Chondrocyte (in vitro differentiated cells): ENCODE measurements at regions not wholly inside any gene's neighbourhood (a gene's known extent, or its start where the extent isn't known, plus 50 kb on each side); places are given as distances from the start of the nearest gene placed in this dataset.

ENCODE experiments used
- DNase-seq: peaks from one replicate; pipeline ENCODE4 v3.0.0; 2021; ENCODE audit warnings: mixed read lengths, low spot score
- H3K27ac Mint-ChIP-seq: one replicate; pipeline ENCODE4 v1.8.0; 2021; ENCODE audit warnings: mild to moderate bottlenecking, moderate library complexity, mixed read lengths; ENCODE audit not compliant: unreplicated experiment
- H3K27me3 Mint-ChIP-seq: 2 replicates; pipeline ENCODE4 v1.8.0; 2021; ENCODE audit warnings: low read depth, mixed read lengths
- H3K36me3 Mint-ChIP-seq: 2 replicates; pipeline ENCODE4 v1.8.0; 2021; ENCODE audit warnings: low read depth, mixed read lengths
- H3K4me1 Mint-ChIP-seq: 2 replicates; pipeline ENCODE4 v1.8.0; 2021; ENCODE audit warnings: low read depth, mild to moderate bottlenecking, mixed read lengths
- H3K4me3 Mint-ChIP-seq: one replicate; pipeline ENCODE4 v1.8.0; 2021; ENCODE audit warnings: mild to moderate bottlenecking, moderate library complexity, mixed read lengths; ENCODE audit not compliant: unreplicated experiment
- H3K9me3 Mint-ChIP-seq: 2 replicates; pipeline ENCODE4 v1.8.0; 2021; ENCODE audit warnings: low read depth, mixed read lengths
- CTCF ChIP-seq: fragments of 200-600 bp; sonication (generic); IDR thresholded peaks from 2 replicates; pipeline ENCODE4 v1.5.0; 2021; ENCODE audit warnings: antibody characterized with exemption, mild to moderate bottlenecking, moderate library complexity

- no peak for DNase-seq
- H3K27me3 Mint-ChIP-seq, result no peaks in the 10 kb centered on the region
- no peaks in the 10 kb centered on the region for H3K36me3 Mint-ChIP-seq
- no peaks in the 10 kb centered on the region for H3K4me1 Mint-ChIP-seq
- no peak overlapping the region for H3K4me3 Mint-ChIP-seq
- no peak overlapping the region for H3K27ac Mint-ChIP-seq
- H3K9me3 Mint-ChIP-seq, result peaks cover 4% of the 10 kb centered on the region
- TF ChIP-seq CTCF, result no peak
Measured at GRCh38 chr4:43680421-43680820, 768.2 kb downstream of the KCTD8 start.

DNA sequence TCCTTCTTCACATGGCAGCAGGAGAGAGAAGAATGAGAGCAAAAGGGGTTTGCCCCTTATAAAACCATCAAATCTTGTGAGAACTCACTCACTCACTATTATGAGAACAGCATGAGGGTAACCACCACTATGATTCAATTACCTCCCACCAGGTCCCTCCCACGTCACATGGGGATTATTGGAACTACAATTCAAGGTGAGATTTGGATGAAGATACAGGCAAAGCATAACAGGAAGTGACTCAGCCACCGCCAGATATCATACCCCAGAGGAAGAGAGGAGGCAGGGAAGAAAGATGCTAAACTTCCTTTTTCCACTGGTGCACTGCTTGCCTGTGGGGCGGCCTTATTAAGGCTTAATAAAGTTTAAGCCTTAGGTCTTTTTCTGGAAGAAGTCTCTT lies 766.1 kb downstream of the KCTD8 start:
- TF ChIP-seq CTCF, result no peak
- Mint-ChIP-seq H3K4me3 (no peak overlapping the region), H3K4me1 (no peaks in the 10 kb centered on the region), H3K27ac (no peak overlapping the region), H3K36me3 (no peaks in the 10 kb centered on the region), H3K27me3 (no peaks in the 10 kb centered on the region), H3K9me3 (peaks cover 4% of the 10 kb centered on the region)
- no peak for DNase-seq

DNA sequence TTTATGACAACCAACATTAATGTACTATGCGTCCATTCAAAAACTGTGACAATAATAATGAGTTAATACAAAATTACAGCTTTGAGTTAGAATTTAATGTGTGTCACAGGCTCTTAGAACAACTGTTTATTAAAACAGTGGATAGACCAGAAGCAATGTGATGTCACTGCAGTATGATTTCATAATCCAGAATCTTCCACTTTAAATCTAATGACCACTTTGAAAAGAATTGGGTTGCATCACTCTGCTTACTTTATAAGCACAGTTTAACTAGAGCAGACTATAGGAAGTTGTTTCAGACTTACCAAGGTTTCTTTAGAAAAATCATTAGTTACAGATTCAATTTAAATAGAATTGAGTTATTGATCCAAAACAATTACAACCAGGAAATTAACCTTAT lies 758.5 kb downstream of the KCTD8 start:
- Mint-ChIP-seq H3K36me3 (no peaks in the 10 kb centered on the region), H3K9me3 (peaks cover 21% of the 10 kb centered on the region), H3K4me1 (no peaks in the 10 kb centered on the region), H3K4me3 (no peak overlapping the region), H3K27me3 (no peaks in the 10 kb centered on the region), H3K27ac (no peak overlapping the region)
- DNase-seq, result no peak
- TF ChIP-seq CTCF, result no peak

GRCh38 chr4:43693876-43694275 lies 754.7 kb downstream of the KCTD8 start:
- H3K36me3 Mint-ChIP-seq, result no peaks in the 10 kb centered on the region
- peaks cover 35% of the 10 kb centered on the region for H3K9me3 Mint-ChIP-seq
- no peaks in the 10 kb centered on the region for H3K4me1 Mint-ChIP-seq
- no peak overlapping the region for H3K4me3 Mint-ChIP-seq
- no peaks in the 10 kb centered on the region for H3K27me3 Mint-ChIP-seq
- no peak for TF ChIP-seq CTCF
- DNase-seq, result no peak
- no peak overlapping the region for H3K27ac Mint-ChIP-seq

DNA sequence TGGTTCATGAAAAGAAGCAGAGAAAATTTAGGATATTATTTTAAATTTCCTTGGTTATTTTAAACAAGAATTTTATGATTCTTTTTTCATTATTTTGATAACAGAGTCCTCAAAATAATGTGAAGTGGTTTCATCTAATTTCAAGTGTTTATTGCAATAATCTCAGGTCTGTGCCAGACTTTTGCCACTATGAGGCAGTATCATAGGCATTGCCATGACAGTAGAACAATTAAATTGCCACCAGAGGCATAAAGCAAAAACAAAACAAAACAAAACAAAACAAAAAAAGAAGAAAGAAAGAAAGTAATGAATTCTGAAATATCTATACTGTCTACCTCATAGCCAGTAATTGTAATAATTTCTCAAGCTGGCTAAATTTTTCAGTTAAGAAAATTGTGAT lies 739.2 kb downstream of the KCTD8 start:
- H3K27me3 Mint-ChIP-seq, result peaks cover 3% of the 10 kb centered on the region
- H3K27ac Mint-ChIP-seq, result no peak overlapping the region
- H3K4me1 Mint-ChIP-seq, result no peaks in the 10 kb centered on the region
- H3K36me3 Mint-ChIP-seq, result no peaks in the 10 kb centered on the region
- no peak for DNase-seq
- TF ChIP-seq CTCF, result no peak
- peaks cover 11% of the 10 kb centered on the region for H3K9me3 Mint-ChIP-seq
- no peak overlapping the region for H3K4me3 Mint-ChIP-seq
